Inferior parietal cortex (tissue), 1 donor: ENCODE measurements at regions not wholly inside any gene's neighbourhood (a gene's known extent, or its start where the extent isn't known, plus 50 kb on each side); places are given as distances from the start of the nearest gene placed in this dataset.

ENCODE experiments used
- DNase-seq: peaks from one replicate; pipeline ENCODE4 v3.0.0-alpha.2; 2016; ENCODE audit errors: extremely low spot score

GRCh38 chr3:165283328-165283727 lies 87.1 kb upstream of the SLITRK3 start:
- no peak for DNase-seq

- DNase-seq = no peak
Measured at GRCh38 chr3:165279471-165279870, 83.3 kb upstream of the SLITRK3 start.

DNA sequence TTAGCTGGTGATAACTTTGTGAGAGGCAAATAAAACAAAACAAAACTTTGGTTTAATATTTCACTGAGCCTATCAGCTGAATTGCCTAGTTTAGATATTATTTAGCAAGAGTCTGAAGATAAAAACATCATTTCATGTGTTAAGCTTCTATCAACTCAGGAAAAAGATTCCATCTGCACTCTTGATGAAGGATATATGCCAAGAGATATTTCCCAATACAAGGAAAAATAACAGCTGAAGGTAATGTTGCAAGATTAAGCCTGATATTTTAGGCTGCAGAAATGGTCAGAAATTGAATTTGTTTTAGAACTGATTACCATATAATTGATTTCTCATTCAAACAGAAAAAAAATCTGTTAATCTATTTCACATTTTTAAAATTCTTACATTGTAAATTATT lies 77.2 kb upstream of the SLITRK3 start:
- DNase-seq = no peak

DNA sequence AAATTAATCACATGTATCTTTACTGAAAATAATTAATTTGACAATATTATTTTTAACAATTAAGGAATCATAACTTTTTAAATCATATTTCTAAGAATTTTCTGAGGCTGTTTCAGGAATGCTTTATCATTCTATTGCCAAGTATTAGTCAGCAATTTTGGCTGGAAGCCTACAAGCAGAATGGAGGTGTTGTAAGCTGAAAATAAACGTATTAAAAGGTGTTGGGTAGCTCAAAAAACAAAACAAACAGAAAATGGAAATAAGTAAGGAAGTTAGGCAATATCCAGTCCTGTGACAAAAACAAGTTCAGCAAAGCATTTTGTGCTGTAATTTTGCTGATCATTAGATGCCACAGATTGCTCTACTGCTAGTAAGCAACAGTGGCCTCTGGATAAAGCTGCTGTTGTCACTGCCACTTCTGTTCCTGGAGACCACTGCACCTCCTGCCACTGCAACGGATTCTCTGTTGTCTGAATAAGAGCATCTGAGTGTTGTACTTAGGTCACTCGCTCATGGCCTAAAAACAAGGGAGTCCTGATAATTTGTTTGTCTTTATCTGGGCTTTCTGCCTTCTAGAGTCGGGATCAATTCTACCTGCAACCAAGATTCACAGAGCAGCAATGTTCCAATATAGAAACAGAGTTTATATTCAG lies 63.5 kb upstream of the SLITRK3 start:
- DNase-seq = no peak

DNA sequence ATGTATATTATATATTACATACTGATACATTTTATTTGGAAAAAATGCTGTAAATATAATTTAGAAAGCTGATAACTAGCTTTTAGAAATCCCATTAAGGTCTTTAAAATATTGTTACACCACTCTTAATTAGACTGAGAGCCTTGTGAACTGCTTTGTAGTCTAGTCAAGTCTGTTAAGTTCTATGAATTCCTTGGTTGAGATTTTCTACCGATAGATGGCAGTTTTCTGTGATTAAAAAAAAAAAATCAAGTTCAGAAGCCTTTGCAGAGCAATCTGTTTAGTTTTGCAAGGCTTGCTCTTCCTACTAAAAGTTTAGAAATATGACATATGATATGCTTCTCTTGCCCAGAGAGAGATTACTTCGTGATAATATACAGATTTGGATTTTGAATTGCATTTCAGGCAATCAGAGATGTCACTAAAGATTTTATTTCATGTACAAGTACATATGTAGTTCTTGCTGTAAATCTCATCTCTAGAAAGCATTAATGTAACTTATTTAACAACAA lies 60.4 kb upstream of the SLITRK3 start:
- peak; percentile 22 for DNase-seq

GRCh38 chr3:165254812-165255211 lies 58.6 kb upstream of the SLITRK3 start:
- DNase-seq = peak; percentile 30
